ENCODE measurements at regions not wholly inside any gene's neighbourhood (a gene's known extent, or its start where the extent isn't known, plus 50 kb on each side); places are given as distances from the start of the nearest gene placed in this dataset.
A peak's percentile ranks its signal among the peaks of the same experiment; 100 is the strongest.
"Not testable (repeated sequence)": the region's sequence is repeated elsewhere in the genome, so short reads cannot be mapped to it uniquely, and the experiment has no call there.

- DNase-seq, result not testable (repeated sequence)
These were observed 125.9 kb downstream of the ZNF365 start for GRCh38 chr10:62500116-62500515.

DNA sequence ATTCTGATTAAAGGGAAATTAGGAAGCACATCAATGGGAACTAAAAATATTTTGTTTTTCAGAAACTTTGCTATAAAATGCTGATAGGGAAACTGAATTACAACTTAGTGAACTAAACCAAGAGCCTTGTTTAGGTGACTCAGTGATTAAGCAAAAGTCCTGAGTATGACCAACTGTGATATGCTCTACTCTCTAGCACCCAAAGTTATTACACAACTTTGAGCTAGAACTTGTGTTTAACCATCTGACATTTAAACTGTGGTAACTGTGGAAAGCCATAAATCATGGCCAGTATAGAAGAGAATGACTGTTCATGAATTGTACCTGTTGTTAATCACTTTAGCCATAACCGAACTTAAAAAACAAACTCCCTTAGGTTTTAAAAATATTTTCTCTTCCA lies 127.4 kb downstream of the ZNF365 start:
- DNase-seq, result peak; percentile 90

GRCh38 chr10:62502995-62503613 lies 128.9 kb downstream of the ZNF365 start:
- peak; percentile 87 for DNase-seq

DNA sequence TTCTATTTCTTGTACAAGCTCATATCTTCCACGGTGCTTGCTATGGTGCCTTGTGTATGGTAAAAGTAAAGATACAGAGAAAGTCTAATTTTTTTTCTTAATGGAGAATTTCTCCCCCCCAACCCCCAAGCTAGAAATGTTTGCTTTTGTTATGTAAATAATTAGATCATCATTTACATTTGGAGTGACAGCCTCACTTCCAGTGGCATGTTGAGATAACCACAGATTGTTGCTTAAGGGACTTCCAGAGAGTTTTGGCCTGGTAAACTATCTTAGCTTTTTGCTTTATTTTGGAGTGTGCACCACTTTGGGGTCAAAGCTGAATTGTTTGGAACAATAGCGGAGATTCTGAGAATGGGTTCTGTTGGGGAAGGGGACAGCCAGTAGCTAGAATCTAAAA lies 129.7 kb downstream of the ZNF365 start:
- DNase-seq, result peak; percentile 34

GRCh38 chr10:62506371-62506770 lies 132.2 kb downstream of the ZNF365 start:
- DNase-seq, result peak; percentile 42

GRCh38 chr10:62511238-62511637 lies 137.1 kb downstream of the ZNF365 start:
- DNase-seq, result no peak

- no peak for DNase-seq
These were observed 137.5 kb downstream of the ZNF365 start for GRCh38 chr10:62511656-62512055.

- DNase-seq, result no peak
These were observed 138.7 kb downstream of the ZNF365 start for GRCh38 chr10:62512732-62513475.

DNA sequence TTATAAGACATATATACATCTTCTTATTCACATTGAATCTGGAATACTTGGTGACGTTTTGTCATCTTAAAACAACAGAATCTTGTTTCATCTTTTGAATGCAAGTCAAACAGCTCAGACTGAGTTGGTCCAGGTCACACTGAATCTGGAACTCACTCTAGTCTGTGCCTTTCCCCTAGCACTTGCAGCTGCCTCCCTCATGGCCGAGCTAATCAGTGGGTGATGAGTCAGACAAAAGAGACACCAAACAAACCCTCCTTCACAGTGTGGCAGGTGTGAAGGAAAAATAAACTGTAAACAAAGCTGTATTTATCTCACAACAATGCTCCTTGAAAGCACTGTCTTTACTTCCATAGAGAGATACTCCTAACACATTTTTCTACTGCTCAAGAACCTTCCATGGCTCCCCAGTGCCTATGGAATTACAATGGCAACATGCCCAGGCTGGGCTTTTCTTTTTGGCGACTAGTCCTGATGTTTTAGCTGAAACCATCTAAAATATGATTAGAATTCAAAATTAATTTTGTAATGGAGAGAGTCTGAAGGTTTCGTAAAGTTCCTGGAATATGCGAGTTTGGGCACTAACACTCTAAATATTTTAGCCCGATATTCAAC lies 140.0 kb downstream of the ZNF365 start:
- DNase-seq, result no peak

DNA sequence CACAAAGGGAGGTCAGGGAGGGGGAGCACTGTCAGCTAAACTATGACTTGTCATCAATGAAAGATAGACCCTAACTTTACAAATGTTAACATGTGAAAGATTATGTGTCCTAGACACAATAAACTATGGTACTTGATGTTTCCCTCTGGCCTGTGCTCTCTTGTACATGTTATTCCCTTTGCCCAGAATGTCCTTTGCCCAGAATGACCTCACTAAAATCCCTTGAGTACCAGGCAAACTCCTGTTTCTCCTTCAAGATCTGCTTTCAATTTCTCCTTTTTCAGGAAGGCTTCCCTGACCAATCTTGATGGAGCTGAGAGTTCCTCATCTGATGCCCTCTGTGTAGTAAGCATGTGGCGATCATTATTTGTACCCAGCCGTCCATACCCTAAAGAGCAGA lies 143.1 kb downstream of the ZNF365 start:
- DNase-seq, result no peak

- DNase-seq, result no peak
These were observed 153.1 kb downstream of the ZNF365 start for GRCh38 chr10:62527019-62527827.

DNA sequence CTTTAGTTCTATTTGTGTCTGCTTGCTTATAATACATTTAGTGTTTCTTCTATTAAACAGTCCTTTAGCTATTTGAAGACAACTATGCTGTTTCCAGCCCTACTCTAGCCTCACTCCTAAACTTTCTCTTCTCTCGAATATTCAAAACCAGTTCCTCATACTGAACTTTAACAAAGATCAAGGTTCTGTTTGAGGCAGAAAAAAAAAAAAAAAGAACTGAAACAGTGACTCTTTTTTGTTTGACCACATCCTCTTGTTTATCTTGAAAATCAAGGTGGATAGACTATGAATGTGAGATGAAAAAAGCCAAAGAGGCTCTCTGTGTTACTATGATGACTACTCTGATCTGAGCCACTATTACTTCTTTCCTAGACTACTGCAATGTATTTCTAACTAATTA lies 154.3 kb downstream of the ZNF365 start:
- DNase-seq, result peak; percentile 41

DNA sequence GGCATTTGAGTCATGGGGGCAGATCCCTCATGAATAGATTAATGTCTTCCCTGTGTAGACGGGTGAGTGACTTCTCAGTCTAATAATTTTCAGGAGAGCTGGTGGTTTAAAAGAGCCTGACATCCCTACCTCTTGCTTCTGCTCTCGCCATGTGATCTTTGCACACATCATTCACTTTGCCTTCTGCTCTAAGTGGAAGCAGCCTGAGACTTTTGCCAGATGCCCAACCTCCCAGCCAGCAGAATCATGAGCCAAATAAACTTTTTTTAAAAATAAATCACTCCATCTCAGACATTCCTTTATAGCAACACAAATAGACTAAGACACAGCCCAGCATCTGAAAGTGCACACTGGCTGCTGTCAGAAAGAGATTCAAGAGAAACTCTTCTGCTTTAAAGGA lies 155.2 kb downstream of the ZNF365 start:
- DNase-seq, result no peak

DNA sequence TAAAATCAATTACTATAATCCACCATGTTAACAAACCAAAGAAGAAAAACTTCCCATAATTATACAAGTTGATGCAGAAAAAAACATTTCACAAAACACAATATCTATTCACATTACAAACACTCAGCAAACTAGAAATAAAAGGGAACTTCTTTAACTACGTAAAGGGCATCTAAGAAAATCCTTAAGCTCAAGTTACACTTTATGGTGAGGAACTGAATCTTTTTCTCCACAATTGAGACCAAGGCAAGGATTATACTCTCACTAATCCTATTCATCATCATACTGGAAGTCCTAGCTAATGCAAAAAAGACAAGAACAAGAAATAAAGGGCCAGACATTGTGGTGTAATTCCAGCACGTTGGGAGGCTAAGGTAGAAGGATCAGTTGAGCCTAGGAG lies 159.9 kb downstream of the ZNF365 start:
- peak; percentile 50 for DNase-seq

- DNase-seq, result peak; percentile 28
These were observed 164.4 kb downstream of the ZNF365 start for GRCh38 chr10:62538606-62539005.

GRCh38 chr10:62540389-62540788 lies 166.2 kb downstream of the ZNF365 start:
- peak; percentile 72 for DNase-seq

DNA sequence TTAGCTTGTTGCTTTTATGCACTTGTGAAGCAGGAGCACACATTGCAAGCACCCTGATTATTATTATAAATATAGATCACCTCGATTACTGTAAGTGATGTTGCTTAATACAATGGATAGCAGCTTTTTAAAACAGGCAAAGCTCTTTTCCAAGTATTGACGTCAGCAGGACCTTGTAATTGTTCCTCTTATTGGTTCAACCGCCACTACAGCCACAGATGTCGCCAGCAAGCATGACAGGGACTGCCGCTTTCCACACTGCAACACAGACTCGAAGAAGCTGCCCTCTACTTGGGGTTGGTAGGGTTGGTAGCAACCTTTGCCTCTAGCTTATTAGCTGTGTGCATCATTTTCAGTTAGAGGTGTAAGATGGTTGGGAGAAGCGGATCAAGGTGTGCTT lies 167.6 kb downstream of the ZNF365 start:
- peak; percentile 92 for DNase-seq

DNA sequence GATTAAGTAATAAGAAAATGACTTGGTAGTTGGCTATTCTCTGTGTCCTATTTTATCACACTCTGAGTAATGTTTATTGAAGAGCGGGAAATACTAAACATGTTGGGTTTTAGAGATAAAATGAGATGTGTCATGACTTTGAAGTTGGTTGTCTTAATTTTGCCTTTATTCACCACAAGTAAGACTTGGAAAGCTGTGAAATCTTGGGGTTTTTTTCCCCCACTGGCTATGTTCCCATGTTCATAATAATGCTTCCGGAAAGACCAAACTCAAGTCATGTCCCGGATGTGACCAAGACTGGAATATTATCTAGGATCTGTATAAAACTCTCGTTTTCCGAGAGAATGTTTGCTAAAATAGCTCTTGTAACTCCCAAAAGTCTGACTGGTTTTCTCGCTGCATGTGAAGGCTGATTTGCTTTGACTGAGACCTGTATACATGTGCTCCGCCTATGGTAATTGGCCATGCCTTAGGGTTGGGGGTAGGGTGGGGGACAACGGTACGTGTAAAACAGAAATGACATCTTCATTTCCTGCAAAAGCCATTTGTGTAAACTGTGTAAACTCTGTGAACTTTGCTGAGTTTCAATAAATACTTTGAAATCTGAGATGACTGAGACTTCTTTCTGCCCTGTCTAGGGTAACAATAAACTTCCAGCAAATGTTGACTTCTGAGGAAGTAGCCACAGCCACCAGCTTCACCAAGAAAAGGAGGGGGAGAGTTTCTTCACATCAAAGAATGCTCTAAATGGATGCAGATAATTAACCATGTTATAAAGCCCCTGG lies 169.6 kb downstream of the ZNF365 start:
- no peak for DNase-seq

GRCh38 chr10:62545160-62546066 lies 171.2 kb downstream of the ZNF365 start:
- peak; percentile 93 for DNase-seq

GRCh38 chr10:62548686-62549085 lies 174.5 kb downstream of the ZNF365 start:
- no peak for DNase-seq

DNA sequence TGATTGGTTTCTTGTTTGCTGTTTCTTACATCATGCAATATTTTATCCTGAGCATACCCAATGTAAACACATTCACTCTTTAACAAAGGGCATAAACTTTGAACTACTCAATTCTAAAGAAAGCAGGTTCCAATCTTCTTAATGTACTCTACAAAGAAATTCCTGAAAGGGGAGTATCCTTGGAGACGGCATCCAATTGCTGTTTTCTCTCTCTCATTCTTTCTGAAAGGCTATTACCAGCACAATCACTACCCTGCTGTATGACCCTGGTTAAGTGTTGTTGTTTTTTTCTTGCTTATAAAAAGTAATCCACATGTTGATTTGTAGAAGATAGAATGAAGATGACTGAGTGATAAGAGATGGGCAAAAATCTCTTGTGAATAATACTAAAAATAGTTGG lies 176.0 kb downstream of the ZNF365 start:
- no peak for DNase-seq
